Liver (tissue), 3 donors: ENCODE measurements at regions not wholly inside any gene's neighbourhood (a gene's known extent, or its start where the extent isn't known, plus 50 kb on each side); places are given as distances from the start of the nearest gene placed in this dataset.

Experiments used
- TF ChIP-seq, protein P1 (sequence below): IDR thresholded peaks from 2 replicates; pipeline ENCODE4 v1.6.1; 2016; ENCODE audit warnings: antibody characterized with exemption
- TF ChIP-seq, protein P2 (sequence below): fragments of 150-350 bp; IDR thresholded peaks from 2 replicates; pipeline ENCODE4 v1.5.1; 2017; ENCODE audit warnings: improper control_type of control experiment, low read depth, low read length; ENCODE audit not compliant: missing input control
- donor health status: healthy.
- donor health status: healthy.

DNA sequence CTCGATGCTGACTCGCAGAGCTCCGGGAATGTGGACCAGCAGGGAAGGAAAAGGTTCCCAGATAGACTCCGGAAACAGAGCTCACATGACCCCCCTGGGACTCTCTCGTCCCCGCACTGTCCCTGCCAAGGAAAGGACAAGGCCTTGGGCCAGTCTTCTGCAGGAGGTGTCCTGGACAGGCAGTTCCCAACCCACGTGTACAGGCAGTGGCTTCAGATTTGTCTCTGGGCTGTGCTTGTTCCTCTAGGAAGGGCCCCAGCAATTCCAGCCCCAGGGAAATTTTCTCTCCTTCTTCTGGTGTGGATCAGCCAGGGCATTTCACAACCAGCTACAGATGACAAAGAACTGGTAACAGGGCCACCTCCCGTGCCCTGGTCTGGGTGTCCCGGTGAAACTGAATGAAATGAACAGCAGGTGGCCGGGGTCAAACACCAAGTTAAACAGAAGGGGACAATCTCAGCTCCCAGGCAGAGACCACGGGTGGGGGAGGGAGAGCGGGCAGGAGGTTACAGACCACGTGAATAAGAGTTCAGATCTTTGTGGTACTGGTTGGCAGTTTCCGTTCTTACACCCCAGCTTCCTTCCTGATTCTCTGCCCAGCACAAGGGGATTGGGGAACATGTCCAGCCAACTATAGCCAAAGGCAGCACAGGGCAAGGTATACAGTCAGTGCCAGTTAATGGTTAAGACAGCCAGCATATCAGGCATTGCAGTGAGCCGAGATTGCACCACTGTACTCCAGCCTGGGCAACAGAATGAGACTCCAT, 52.2 kb upstream of the CAB39 start:
- TF ChIP-seq, protein P1, sequence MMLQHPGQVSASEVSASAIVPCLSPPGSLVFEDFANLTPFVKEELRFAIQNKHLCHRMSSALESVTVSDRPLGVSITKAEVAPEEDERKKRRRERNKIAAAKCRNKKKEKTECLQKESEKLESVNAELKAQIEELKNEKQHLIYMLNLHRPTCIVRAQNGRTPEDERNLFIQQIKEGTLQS, result no peak
- TF ChIP-seq, protein P2, sequence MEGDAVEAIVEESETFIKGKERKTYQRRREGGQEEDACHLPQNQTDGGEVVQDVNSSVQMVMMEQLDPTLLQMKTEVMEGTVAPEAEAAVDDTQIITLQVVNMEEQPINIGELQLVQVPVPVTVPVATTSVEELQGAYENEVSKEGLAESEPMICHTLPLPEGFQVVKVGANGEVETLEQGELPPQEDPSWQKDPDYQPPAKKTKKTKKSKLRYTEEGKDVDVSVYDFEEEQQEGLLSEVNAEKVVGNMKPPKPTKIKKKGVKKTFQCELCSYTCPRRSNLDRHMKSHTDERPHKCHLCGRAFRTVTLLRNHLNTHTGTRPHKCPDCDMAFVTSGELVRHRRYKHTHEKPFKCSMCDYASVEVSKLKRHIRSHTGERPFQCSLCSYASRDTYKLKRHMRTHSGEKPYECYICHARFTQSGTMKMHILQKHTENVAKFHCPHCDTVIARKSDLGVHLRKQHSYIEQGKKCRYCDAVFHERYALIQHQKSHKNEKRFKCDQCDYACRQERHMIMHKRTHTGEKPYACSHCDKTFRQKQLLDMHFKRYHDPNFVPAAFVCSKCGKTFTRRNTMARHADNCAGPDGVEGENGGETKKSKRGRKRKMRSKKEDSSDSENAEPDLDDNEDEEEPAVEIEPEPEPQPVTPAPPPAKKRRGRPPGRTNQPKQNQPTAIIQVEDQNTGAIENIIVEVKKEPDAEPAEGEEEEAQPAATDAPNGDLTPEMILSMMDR, result no peak
